IMR-90 (cell line): ENCODE measurements at regions not wholly inside any gene's neighbourhood (a gene's known extent, or its start where the extent isn't known, plus 50 kb on each side); places are given as distances from the start of the nearest gene placed in this dataset.

Source experiments
- ATAC-seq: fragments of 200-7000 bp; cut with Tn5 transposase; 2 replicates; pipeline ENCODE4 v1.9.1; 2020; ENCODE audit warnings: low read depth, mild to moderate bottlenecking, moderate library complexity
- BruUV-seq: library from RNA; stranded (reverse); fragments of 400-500 nt; replicated peaks from 2 replicates; lab custom pipeline; 2021; lab: Mats Ljungman, UMichigan
- CTCF ChIA-PET: fragments of 300-600 bp; formaldehyde crosslinking; extraction: SDS; loops from one replicate; lab custom pipeline; 2021; ENCODE audit warnings: antibody characterized with exemption; lab: Yijun Ruan, JAX
- POLR2A ChIA-PET: fragments of 300-600 bp; sonication (Branson Sonifier 250); formaldehyde crosslinking; loops from one replicate; lab custom pipeline; 2022; ENCODE audit warnings: antibody characterized with exemption; ENCODE audit not compliant: unreplicated experiment; lab: Charles Lee
- DNase-seq: peaks from one replicate; pipeline ENCODE4 v3.0.0; 2013
- H2AFZ ChIP-seq: replicated peaks from 2 replicates; pipeline ENCODE3; 2013; ENCODE audit warnings: low read length, mild to moderate bottlenecking; ENCODE audit not compliant: poor library complexity
- H2AK5ac ChIP-seq: 2 replicates; pipeline ENCODE4 v1.6.1; 2013; ENCODE audit warnings: low read depth, low read length, inconsistent platforms
- H2AK9ac ChIP-seq: replicated peaks from 2 replicates; pipeline ENCODE3; 2013; ENCODE audit warnings: mild to moderate bottlenecking, low read depth, low read length, moderate library complexity; ENCODE audit not compliant: poor library complexity
- H2BK120ac ChIP-seq: 2 replicates; pipeline ENCODE4 v1.6.1; 2013; ENCODE audit warnings: low read depth, low read length, inconsistent platforms
- H2BK15ac ChIP-seq: 3 replicates; pipeline ENCODE4 v1.6.1; 2013; ENCODE audit warnings: low read depth, low read length, inconsistent platforms
- H2BK20ac ChIP-seq: 2 replicates; pipeline ENCODE4 v1.6.1; 2013; ENCODE audit warnings: low read depth, mild to moderate bottlenecking, inconsistent platforms, low read length, moderate library complexity
- H2BK5ac ChIP-seq: 2 replicates; pipeline ENCODE4 v1.6.1; 2013; ENCODE audit warnings: mild to moderate bottlenecking, low read depth, low read length, inconsistent platforms; ENCODE audit not compliant: poor library complexity, severe bottlenecking
- H3K14ac ChIP-seq: replicated peaks from 2 replicates; pipeline ENCODE4 v1.6.1; 2013; ENCODE audit warnings: low read depth, low read length, inconsistent platforms
- H3K18ac ChIP-seq: 2 replicates; pipeline ENCODE4 v1.6.1; 2013; ENCODE audit warnings: low read depth, low read length, control low read depth
- H3K23ac ChIP-seq: 2 replicates; pipeline ENCODE4 v1.6.1; 2013; ENCODE audit warnings: low read depth, low read length, inconsistent platforms
- H3K27ac ChIP-seq: 2 replicates; pipeline ENCODE4 v1.5.1; 2013; ENCODE audit warnings: mild to moderate bottlenecking, control low read depth, low read length; ENCODE audit not compliant: insufficient read depth
- H3K27me3 ChIP-seq: 2 replicates; pipeline ENCODE4 v1.6.1; 2013; ENCODE audit warnings: low read length; ENCODE audit not compliant: control insufficient read depth, insufficient read depth
- H3K36me3 ChIP-seq: 2 replicates; pipeline ENCODE4 v1.6.1; 2013; ENCODE audit warnings: low read length, mixed read lengths; ENCODE audit not compliant: control insufficient read depth, insufficient read depth
- H3K4ac ChIP-seq: 2 replicates; pipeline ENCODE4 v1.6.1; 2013; ENCODE audit warnings: low read depth, low read length, inconsistent platforms
- H3K4me1 ChIP-seq: 2 replicates; pipeline ENCODE4 v1.6.1; 2013; ENCODE audit warnings: low read length, mixed read lengths; ENCODE audit not compliant: control insufficient read depth, insufficient read depth
- H3K4me2 ChIP-seq: 2 replicates; pipeline ENCODE4 v1.6.1; 2013; ENCODE audit warnings: low read depth, mild to moderate bottlenecking, control low read depth, low read length, moderate library complexity
- H3K4me3 ChIP-seq: 2 replicates; pipeline ENCODE4 v1.5.1; 2013; ENCODE audit warnings: low read depth, mild to moderate bottlenecking, control low read depth, low read length, moderate library complexity; ENCODE audit not compliant: insufficient read depth
- H3K56ac ChIP-seq: 2 replicates; pipeline ENCODE4 v1.6.1; 2013; ENCODE audit warnings: low read length, inconsistent platforms; ENCODE audit not compliant: insufficient read depth; ENCODE audit errors: extremely low read depth
- H3K79me1 ChIP-seq, 2 experiments: 2 replicates each; pipeline ENCODE4 v1.6.1; 2013; ENCODE audit warnings: low read length in 2 of 2, inconsistent platforms in 1 of 2, low read depth in 1 of 2
- H3K9ac ChIP-seq: 2 replicates; pipeline ENCODE4 v1.6.1; 2013; ENCODE audit warnings: low read depth, low read length, control low read depth
- H3K9me1 ChIP-seq: 2 replicates; pipeline ENCODE4 v1.6.1; 2013; ENCODE audit warnings: low read length, inconsistent platforms; ENCODE audit not compliant: insufficient read depth
- H3K9me3 ChIP-seq: 2 replicates; pipeline ENCODE4 v1.6.1; 2013; ENCODE audit warnings: low read length; ENCODE audit not compliant: control insufficient read depth, insufficient read depth
- H4K20me1 ChIP-seq: 2 replicates; pipeline ENCODE4 v1.6.1; 2013; ENCODE audit warnings: low read length, inconsistent platforms; ENCODE audit not compliant: insufficient read depth
- H4K5ac ChIP-seq: 2 replicates; pipeline ENCODE4 v1.6.1; 2013; ENCODE audit warnings: mild to moderate bottlenecking, low read depth, low read length, control low read depth
- H4K8ac ChIP-seq, 2 experiments: 2 replicates each; pipeline ENCODE4 v1.6.1; 2013; ENCODE audit warnings: low read depth in 2 of 2, low read length in 2 of 2, control low read depth in 1 of 2, inconsistent platforms in 1 of 2
- H4K91ac ChIP-seq: 2 replicates; pipeline ENCODE4 v1.6.1; 2013; ENCODE audit warnings: low read depth, low read length, inconsistent platforms; ENCODE audit not compliant: insufficient read depth
- CEBPB ChIP-seq: IDR thresholded peaks from 2 replicates; pipeline ENCODE4 v1.6.1; 2012; ENCODE audit warnings: low read depth, low read length, improper control_type of control experiment
- CHD1 ChIP-seq: IDR thresholded peaks from 2 replicates; pipeline ENCODE4 v1.6.1; 2012; ENCODE audit warnings: low read depth, low read length, improper control_type of control experiment
- CTCF ChIP-seq: conservative IDR thresholded peaks from 2 replicates; pipeline ENCODE4 v1.5.1; 2012; ENCODE audit warnings: mild to moderate bottlenecking, low read depth, low read length, improper control_type of control experiment
- FOS ChIP-seq: fragments of 150-350 bp; IDR thresholded peaks from 2 replicates; pipeline ENCODE4 v1.6.1; 2016; ENCODE audit warnings: low read depth, low read length
- MAFK ChIP-seq: IDR thresholded peaks from 2 replicates; pipeline ENCODE4 v1.6.1; 2012; ENCODE audit warnings: low read depth, low read length, improper control_type of control experiment
- MAZ ChIP-seq: IDR thresholded peaks from 2 replicates; pipeline ENCODE4 v1.6.1; 2012; ENCODE audit warnings: low read depth, mild to moderate bottlenecking, low read length, improper control_type of control experiment, moderate library complexity, borderline replicate concordance
- POLR2A ChIP-seq: IDR thresholded peaks from 2 replicates; pipeline ENCODE4 v1.6.1; 2012; ENCODE audit warnings: mild to moderate bottlenecking, low read depth, low read length
- RAD21 ChIP-seq: IDR thresholded peaks from 2 replicates; pipeline ENCODE4 v1.6.1; 2012; ENCODE audit warnings: low read length, improper control_type of control experiment
- RCOR1 ChIP-seq: IDR thresholded peaks from 2 replicates; pipeline ENCODE4 v1.6.1; 2012; ENCODE audit warnings: mild to moderate bottlenecking, low read length, improper control_type of control experiment; ENCODE audit not compliant: insufficient replicate concordance
- SMC3 ChIP-seq: fragments of 150-350 bp; IDR thresholded peaks from 2 replicates; pipeline ENCODE4 v1.6.1; 2016; ENCODE audit warnings: low read depth, mild to moderate bottlenecking, antibody characterized with exemption, low read length, moderate library complexity
- USF2 ChIP-seq: fragments of 150-350 bp; IDR thresholded peaks from 2 replicates; pipeline ENCODE4 v1.6.1; 2017; ENCODE audit warnings: mild to moderate bottlenecking, antibody characterized with exemption, low read length, low read depth
- WGBS, 2 experiments: methylation state at CpG; one replicate each; pipeline versions ENCODE4 v1.1.5 to v1.1.7; 2013; ENCODE audit warnings: missing lambda C conversion rate in 2 of 2; ENCODE audit not compliant: insufficient read length in 1 of 2; ENCODE audit errors: extremely low coverage in 2 of 2; 5-methylcytosine and 5-hydroxymethylcytosine counted together
- dilution Hi-C: fragments of 300-500 bp; cut with HindIII; formaldehyde crosslinking; loops from one replicate; pipeline ENCODE4 v1.14.3; 2018; ENCODE audit warnings: low sequenced_read_pairs; ENCODE audit not compliant: unreplicated experiment
- in situ Hi-C: fragments of 300-500 bp; cut with MboI; formaldehyde crosslinking; loops from 3 replicates; pipeline ENCODE4 v1.14.3; 2019; ENCODE audit warnings: low sequenced_read_pairs, inconsistent platforms, mixed read lengths
- intact Hi-C: fragments of 100-400 bp; cut with micrococcal nuclease; formaldehyde crosslinking; loops from 2 replicates; pipeline ENCODE4 v1.10.0; 2022

GRCh38 chr5:158119961-158120723 lies 261.2 kb upstream of the CLINT1 start:
- Histone ChIP-seq H2BK5ac (no peak overlapping the region), H3K9me1 (no peaks in the 10 kb centered on the region), H4K8ac (no peak overlapping the region), H2BK15ac (no peak overlapping the region), H3K4ac (no peak overlapping the region), H2BK20ac (no peak overlapping the region), H3K9me3 (no peaks in the 10 kb centered on the region), H3K9ac (no peak overlapping the region), H3K18ac (no peak overlapping the region), H3K14ac (no peak overlapping the region), H4K20me1 (no peaks in the 10 kb centered on the region), H3K56ac (no peak overlapping the region), H3K4me1 (no peaks in the 10 kb centered on the region), H2AFZ (no peak overlapping the region), H2AK5ac (no peak overlapping the region), H3K27ac (no peak overlapping the region), H3K4me2 (no peak overlapping the region), H3K79me1 (no peaks in the 10 kb centered on the region), H3K36me3 (no peaks in the 10 kb centered on the region), H4K91ac (no peak overlapping the region), H2AK9ac (no peak overlapping the region), H2BK120ac (no peak overlapping the region), H3K4me3 (no peak overlapping the region), H4K5ac (no peak overlapping the region), H3K27me3 (no peaks in the 10 kb centered on the region), H3K23ac (no peak overlapping the region)
- intact Hi-C loops (no loop called here), dilution Hi-C loops (no loop called here), in situ Hi-C loops (no loop called here)
- BruUV-seq: no TSS peak
- ChIA-PET POLR2A (no interaction called here), CTCF (no interaction called here)
- WGBS, 2 experiments: no CpG with 5 or more reads among the region's 5 CpGs
- TF ChIP-seq CEBPB (no peak), POLR2A (no peak), RAD21 (no peak), CTCF (no peak), MAFK (no peak), MAZ (no peak), USF2 (no peak), SMC3 (no peak), CHD1 (no peak), FOS (no peak), RCOR1 (no peak)
- DNase-seq (peak; percentile 13), ATAC-seq (no peak)
